Type B pancreatic cell (in vitro differentiated cells): ENCODE measurements at regions not wholly inside any gene's neighbourhood (a gene's known extent, or its start where the extent isn't known, plus 50 kb on each side); places are given as distances from the start of the nearest gene placed in this dataset.
A peak's percentile ranks its signal among the peaks of the same experiment; 100 is the strongest.

ENCODE experiments used
- DNase-seq: peaks from one replicate; pipeline ENCODE4 v3.0.0; 2021; ENCODE audit warnings: mixed read lengths; ENCODE audit not compliant: unreplicated experiment; ENCODE audit errors: extremely low spot score
- H3K27ac Mint-ChIP-seq: 2 replicates; pipeline ENCODE4 v1.8.0; 2021; ENCODE audit warnings: mild to moderate bottlenecking, mixed read lengths
- H3K27me3 Mint-ChIP-seq: 2 replicates; pipeline ENCODE4 v1.8.0; 2021; ENCODE audit warnings: mixed read lengths
- H3K36me3 Mint-ChIP-seq: 2 replicates; pipeline ENCODE4 v1.8.0; 2021; ENCODE audit warnings: mixed read lengths
- H3K4me1 Mint-ChIP-seq: one replicate; pipeline ENCODE4 v1.8.0; 2021; ENCODE audit warnings: mixed read lengths; ENCODE audit not compliant: unreplicated experiment
- H3K4me3 Mint-ChIP-seq: 2 replicates; pipeline ENCODE4 v1.8.0; 2021; ENCODE audit warnings: mild to moderate bottlenecking, mixed read lengths
- H3K9me3 Mint-ChIP-seq: 2 replicates; pipeline ENCODE4 v1.8.0; 2021; ENCODE audit warnings: mixed read lengths
- TF ChIP-seq, protein P1 (sequence below): fragments of 200-600 bp; sonication (generic); conservative IDR thresholded peaks from 2 replicates; pipeline ENCODE4 v1.5.0; 2021; ENCODE audit warnings: antibody characterized with exemption, mild to moderate bottlenecking

DNA sequence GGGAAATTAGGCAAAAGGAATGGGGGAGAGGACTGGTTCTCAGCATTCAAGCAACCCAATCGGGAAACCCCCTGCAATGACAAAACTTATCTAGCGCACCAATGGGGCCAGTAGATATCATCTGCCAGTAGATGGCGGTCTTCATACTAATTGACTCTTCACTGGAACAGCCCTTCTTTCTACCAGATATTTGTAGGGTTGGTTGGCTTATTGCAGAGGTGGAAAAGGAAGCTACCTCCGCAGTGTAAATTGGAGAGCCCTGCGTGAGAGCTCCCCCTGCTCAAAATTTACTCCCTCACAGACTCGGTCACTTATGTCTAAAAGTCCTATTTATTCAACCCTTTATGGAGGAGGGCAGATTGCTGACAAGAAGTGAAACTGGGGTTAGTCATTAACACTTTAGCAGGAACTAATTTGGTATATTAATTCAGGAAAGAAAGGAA, 166.1 kb upstream of the CCND2 start:
- H3K36me3 Mint-ChIP-seq, result peaks cover 7% of the 10 kb centered on the region
- TF ChIP-seq, protein P1, sequence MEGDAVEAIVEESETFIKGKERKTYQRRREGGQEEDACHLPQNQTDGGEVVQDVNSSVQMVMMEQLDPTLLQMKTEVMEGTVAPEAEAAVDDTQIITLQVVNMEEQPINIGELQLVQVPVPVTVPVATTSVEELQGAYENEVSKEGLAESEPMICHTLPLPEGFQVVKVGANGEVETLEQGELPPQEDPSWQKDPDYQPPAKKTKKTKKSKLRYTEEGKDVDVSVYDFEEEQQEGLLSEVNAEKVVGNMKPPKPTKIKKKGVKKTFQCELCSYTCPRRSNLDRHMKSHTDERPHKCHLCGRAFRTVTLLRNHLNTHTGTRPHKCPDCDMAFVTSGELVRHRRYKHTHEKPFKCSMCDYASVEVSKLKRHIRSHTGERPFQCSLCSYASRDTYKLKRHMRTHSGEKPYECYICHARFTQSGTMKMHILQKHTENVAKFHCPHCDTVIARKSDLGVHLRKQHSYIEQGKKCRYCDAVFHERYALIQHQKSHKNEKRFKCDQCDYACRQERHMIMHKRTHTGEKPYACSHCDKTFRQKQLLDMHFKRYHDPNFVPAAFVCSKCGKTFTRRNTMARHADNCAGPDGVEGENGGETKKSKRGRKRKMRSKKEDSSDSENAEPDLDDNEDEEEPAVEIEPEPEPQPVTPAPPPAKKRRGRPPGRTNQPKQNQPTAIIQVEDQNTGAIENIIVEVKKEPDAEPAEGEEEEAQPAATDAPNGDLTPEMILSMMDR, result peak; percentile 68
- DNase-seq, result no peak
- peaks cover 35% of the 10 kb centered on the region for H3K27me3 Mint-ChIP-seq
- no peak overlapping the region for H3K27ac Mint-ChIP-seq
- H3K4me1 Mint-ChIP-seq, result no peaks in the 10 kb centered on the region
- H3K9me3 Mint-ChIP-seq, result peaks cover 5% of the 10 kb centered on the region
- no peak overlapping the region for H3K4me3 Mint-ChIP-seq

DNA sequence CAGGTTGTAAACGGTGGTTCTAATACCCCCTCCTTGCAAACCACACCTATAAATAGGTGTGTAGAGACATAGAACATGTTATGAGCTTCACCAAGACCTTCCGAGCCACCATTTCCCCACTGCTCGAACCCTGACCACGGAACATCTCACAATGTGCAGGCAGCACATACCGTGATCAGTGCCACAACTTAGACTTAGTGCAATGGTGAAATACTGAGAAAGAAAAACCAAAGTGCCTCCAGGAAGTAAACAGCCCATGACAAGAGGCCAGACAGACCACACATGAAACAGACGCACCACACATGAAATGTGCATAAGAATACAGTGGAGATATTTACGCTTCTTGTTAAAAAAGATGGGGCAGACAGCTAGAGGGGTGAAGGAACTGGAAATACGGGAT, 166.9 kb upstream of the CCND2 start:
- peaks cover 30% of the 10 kb centered on the region for H3K27me3 Mint-ChIP-seq
- TF ChIP-seq, protein P1, result no peak
- H3K4me3 Mint-ChIP-seq, result no peak overlapping the region
- H3K36me3 Mint-ChIP-seq, result peaks cover 7% of the 10 kb centered on the region
- H3K9me3 Mint-ChIP-seq, result peaks cover 5% of the 10 kb centered on the region
- DNase-seq, result no peak
- no peaks in the 10 kb centered on the region for H3K4me1 Mint-ChIP-seq
- no peak overlapping the region for H3K27ac Mint-ChIP-seq

DNA sequence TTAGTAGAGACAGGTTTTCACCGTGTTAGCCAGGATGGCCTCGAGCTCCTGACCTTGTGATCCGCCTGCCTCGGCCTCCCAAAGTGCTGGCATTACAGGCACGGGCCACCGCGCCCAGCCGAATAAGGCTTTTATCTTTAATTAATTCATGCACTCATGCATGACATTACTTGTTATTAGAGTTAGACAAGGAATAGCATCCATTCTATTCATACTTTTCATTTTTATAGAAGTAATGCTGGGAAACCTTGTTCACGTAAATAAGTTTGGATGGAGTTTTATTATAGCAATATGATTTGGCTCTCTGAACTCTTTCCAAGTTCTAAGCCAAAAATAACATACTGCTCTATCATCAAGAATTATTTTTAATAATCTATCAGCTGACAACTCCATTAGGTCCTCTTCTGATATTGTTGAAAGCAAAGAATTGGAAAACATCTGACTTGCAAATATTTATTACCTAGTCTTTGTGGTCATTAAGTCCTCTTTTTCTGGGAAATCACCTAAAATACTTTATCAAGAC, 168.8 kb upstream of the CCND2 start:
- H3K4me3 Mint-ChIP-seq, result no peak overlapping the region
- H3K9me3 Mint-ChIP-seq, result peaks cover 5% of the 10 kb centered on the region
- H3K36me3 Mint-ChIP-seq, result peaks cover 7% of the 10 kb centered on the region
- H3K4me1 Mint-ChIP-seq, result no peaks in the 10 kb centered on the region
- H3K27me3 Mint-ChIP-seq, result peaks cover 22% of the 10 kb centered on the region
- H3K27ac Mint-ChIP-seq, result no peak overlapping the region
- no peak for DNase-seq
- TF ChIP-seq, protein P1, result no peak

DNA sequence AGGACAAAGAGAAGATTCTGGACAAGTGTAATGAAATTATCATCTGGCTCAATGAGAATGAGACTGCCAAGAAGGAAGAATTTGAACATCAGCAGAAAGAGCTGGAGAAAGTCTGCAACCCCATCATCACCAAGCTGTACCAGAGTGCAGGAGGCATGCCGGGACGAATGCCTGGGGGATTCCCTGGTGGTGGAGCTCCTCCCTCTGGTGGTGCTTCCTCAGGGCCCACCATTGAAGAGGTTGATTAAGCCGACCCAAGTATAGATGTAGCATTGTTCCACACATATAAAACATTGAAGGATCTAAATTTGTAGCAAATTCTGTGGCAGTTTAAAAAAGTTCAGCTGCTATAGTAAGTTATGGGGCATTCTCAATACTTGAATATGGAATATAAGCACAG, 174.3 kb upstream of the CCND2 start:
- Mint-ChIP-seq H3K27ac (no peak overlapping the region), H3K4me1 (no peaks in the 10 kb centered on the region), H3K9me3 (peaks cover 6% of the 10 kb centered on the region), H3K36me3 (peaks cover 3% of the 10 kb centered on the region), H3K4me3 (no peak overlapping the region), H3K27me3 (peaks cover 4% of the 10 kb centered on the region)
- TF ChIP-seq, protein P1, result no peak
- no peak for DNase-seq

DNA sequence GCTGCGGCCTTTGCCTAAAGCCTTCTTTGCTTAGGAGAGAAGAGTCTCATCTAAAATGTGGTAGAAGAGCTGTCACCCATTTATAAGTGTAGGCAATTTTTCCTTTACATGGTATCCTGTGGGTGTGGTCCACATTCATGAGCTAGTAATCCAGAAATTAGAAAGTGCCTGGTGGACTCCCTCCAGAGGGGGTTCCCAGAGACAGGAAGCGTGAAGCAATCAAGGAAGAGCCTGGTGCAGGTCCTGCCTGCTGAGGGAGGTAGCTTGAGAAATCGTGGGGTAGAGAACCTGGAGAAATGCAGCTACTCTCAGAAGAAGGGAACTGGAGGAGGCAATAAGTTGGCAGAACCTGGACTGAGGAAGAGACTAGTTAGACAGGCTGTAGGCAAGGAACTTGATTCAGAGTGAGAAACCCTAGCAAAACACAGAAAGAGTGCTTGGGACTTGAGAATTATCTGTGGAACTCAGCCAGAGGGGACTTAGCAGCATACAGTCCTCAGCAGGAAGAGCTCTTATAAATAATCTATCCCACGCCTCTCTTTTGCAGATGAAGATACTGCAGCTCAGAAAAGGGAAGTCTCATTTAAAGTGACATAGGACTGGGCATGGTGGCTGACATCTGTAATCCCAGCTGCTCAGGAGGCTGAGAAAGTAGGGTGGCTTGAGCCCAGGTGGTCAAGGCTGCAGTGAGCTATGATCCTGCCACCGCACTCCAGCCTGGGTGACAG, 182.4 kb upstream of the CCND2 start:
- Mint-ChIP-seq H3K4me3 (no peak overlapping the region), H3K27me3 (peaks cover 22% of the 10 kb centered on the region), H3K27ac (peak overlapping the region; percentile 5), H3K9me3 (no peaks in the 10 kb centered on the region), H3K36me3 (no peaks in the 10 kb centered on the region), H3K4me1 (peaks cover 14% of the 10 kb centered on the region)
- TF ChIP-seq, protein P1, result no peak
- DNase-seq, result no peak
